ENCODE measurements at regions not wholly inside any gene's neighbourhood (a gene's known extent, or its start where the extent isn't known, plus 50 kb on each side); places are given as distances from the start of the nearest gene placed in this dataset.

GRCh38 chr14:89690139-89690538 is 264.4 kb downstream of the EFCAB11 start:
- TF ChIP-seq MXI1 (conservative IDR thresholded peaks at IDR 0.05; ENCODE audit: poor library complexity, severe bottlenecking) (no peak), EP300 (conservative IDR thresholded peaks at IDR 0.05; ENCODE audit: poor library complexity, severe bottlenecking) (no peak), POLR2AphosphoS5 (IDR thresholded peaks at IDR 0.05) (no peak), EZH2 (IDR thresholded peaks at IDR 0.05; ENCODE audit: borderline replicate concordance, insufficient read depth, low read length, poor library complexity, severe bottlenecking) (no peak), RAD21 (conservative IDR thresholded peaks at IDR 0.05) (no peak), SMC3 (conservative IDR thresholded peaks at IDR 0.05; ENCODE audit: poor library complexity) (no peak)
- TF ChIP-seq, protein P1, sequence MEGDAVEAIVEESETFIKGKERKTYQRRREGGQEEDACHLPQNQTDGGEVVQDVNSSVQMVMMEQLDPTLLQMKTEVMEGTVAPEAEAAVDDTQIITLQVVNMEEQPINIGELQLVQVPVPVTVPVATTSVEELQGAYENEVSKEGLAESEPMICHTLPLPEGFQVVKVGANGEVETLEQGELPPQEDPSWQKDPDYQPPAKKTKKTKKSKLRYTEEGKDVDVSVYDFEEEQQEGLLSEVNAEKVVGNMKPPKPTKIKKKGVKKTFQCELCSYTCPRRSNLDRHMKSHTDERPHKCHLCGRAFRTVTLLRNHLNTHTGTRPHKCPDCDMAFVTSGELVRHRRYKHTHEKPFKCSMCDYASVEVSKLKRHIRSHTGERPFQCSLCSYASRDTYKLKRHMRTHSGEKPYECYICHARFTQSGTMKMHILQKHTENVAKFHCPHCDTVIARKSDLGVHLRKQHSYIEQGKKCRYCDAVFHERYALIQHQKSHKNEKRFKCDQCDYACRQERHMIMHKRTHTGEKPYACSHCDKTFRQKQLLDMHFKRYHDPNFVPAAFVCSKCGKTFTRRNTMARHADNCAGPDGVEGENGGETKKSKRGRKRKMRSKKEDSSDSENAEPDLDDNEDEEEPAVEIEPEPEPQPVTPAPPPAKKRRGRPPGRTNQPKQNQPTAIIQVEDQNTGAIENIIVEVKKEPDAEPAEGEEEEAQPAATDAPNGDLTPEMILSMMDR (IDR thresholded peaks at IDR 0.05; ENCODE audit: poor library complexity, severe bottlenecking), result no peak
- TF ChIP-seq, protein P2, sequence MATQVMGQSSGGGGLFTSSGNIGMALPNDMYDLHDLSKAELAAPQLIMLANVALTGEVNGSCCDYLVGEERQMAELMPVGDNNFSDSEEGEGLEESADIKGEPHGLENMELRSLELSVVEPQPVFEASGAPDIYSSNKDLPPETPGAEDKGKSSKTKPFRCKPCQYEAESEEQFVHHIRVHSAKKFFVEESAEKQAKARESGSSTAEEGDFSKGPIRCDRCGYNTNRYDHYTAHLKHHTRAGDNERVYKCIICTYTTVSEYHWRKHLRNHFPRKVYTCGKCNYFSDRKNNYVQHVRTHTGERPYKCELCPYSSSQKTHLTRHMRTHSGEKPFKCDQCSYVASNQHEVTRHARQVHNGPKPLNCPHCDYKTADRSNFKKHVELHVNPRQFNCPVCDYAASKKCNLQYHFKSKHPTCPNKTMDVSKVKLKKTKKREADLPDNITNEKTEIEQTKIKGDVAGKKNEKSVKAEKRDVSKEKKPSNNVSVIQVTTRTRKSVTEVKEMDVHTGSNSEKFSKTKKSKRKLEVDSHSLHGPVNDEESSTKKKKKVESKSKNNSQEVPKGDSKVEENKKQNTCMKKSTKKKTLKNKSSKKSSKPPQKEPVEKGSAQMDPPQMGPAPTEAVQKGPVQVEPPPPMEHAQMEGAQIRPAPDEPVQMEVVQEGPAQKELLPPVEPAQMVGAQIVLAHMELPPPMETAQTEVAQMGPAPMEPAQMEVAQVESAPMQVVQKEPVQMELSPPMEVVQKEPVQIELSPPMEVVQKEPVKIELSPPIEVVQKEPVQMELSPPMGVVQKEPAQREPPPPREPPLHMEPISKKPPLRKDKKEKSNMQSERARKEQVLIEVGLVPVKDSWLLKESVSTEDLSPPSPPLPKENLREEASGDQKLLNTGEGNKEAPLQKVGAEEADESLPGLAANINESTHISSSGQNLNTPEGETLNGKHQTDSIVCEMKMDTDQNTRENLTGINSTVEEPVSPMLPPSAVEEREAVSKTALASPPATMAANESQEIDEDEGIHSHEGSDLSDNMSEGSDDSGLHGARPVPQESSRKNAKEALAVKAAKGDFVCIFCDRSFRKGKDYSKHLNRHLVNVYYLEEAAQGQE (IDR thresholded peaks at IDR 0.05; ENCODE audit: borderline replicate concordance), result no peak

All from neural cell (in vitro differentiated cells).